ENCODE measurements at regions not wholly inside any gene's neighbourhood (a gene's known extent, or its start where the extent isn't known, plus 50 kb on each side); places are given as distances from the start of the nearest gene placed in this dataset.

GRCh38 chr4:135744928-135745327 lies 1543.3 kb upstream of the PABPC4L start:
- DNase-seq: no peak

GRCh38 chr4:135741583-135741982 lies 1540.0 kb upstream of the PABPC4L start:
- no peak for DNase-seq

GRCh38 chr4:135739354-135739753 lies 1537.8 kb upstream of the PABPC4L start:
- no peak for DNase-seq

GRCh38 chr4:135735512-135735911 lies 1533.9 kb upstream of the PABPC4L start:
- DNase-seq: no peak

GRCh38 chr4:135732448-135732847 lies 1530.9 kb upstream of the PABPC4L start:
- DNase-seq: no peak

DNA sequence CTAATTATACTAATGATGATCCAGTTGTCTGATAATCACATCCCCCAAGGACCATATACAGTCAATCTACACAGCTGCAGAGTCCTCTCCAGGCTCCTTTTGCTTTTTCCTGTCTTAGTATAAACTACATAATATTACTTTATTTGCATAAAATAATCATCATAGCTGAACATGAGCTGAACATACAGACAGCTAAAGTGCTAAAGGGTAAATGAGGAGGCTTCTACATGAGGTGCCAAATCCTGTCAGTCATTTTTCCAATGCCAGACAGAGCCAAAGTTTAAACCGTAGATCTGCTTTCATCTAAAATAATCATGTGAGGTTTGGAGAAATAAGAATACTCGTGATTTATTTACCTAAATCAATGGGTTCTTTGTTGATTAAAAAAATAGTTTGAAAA lies 1530.1 kb upstream of the PABPC4L start:
- DNase-seq: no peak

- DNase-seq: no peak
These were observed 1522.8 kb upstream of the PABPC4L start for GRCh38 chr4:135724421-135724820.

DNA sequence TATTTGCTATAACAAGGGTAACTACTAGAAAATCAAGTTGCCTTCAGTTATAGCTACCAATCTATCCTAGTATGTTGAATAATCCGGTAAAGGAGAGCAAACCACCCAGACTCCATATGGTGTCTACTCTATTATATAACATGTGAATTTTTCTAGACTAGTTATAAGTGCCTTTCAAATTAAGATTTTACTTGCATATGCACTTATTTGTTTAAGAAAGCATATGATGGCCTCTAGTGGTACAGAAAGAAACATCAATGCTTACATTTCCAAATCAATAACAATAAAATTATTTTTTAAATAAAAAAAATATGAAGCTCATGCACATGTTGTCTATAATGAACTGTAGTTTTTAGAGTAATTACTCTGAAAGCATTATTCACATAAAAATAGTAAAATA lies 1516.4 kb upstream of the PABPC4L start:
- no peak for DNase-seq

GRCh38 chr4:135705343-135705742 lies 1503.8 kb upstream of the PABPC4L start:
- DNase-seq: no peak

DNA sequence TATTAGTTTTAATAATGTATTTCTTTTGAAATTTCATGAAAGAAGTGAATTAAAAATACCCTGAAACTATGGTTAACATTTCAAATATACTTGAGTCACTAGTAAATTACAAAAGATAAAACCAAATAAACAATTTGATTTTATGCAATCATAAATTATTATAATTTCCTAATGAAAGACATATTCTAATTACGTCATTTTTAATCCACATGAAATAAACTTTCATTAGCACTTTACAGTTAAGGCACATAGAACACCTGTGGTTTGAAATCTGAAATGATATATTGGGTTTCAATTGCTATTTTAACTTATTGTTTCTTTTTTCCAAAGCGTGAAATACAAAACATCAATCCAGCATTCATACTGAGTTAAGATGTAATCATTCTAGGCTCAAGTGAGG lies 1492.5 kb upstream of the PABPC4L start:
- no peak for DNase-seq

- DNase-seq: no peak
These were observed 1482.4 kb upstream of the PABPC4L start for GRCh38 chr4:135684001-135684400.

GRCh38 chr4:135672202-135672601 lies 1470.6 kb upstream of the PABPC4L start:
- DNase-seq: no peak

GRCh38 chr4:135670548-135670947 lies 1469.0 kb upstream of the PABPC4L start:
- no peak for DNase-seq

Data from right forelimb (tissue), 1 donor.